ELR (cell line): ENCODE measurements at regions not wholly inside any gene's neighbourhood (a gene's known extent, or its start where the extent isn't known, plus 50 kb on each side); places are given as distances from the start of the nearest gene placed in this dataset.

ENCODE experiments used
- DNase-seq: peaks from one replicate; pipeline ENCODE4 v3.0.0-alpha.2; 2015; ENCODE audit warnings: low read depth

GRCh38 chr3:73745526-73746191 is 120.9 kb upstream of the PDZRN3 start:
- DNase-seq = no peak

DNA sequence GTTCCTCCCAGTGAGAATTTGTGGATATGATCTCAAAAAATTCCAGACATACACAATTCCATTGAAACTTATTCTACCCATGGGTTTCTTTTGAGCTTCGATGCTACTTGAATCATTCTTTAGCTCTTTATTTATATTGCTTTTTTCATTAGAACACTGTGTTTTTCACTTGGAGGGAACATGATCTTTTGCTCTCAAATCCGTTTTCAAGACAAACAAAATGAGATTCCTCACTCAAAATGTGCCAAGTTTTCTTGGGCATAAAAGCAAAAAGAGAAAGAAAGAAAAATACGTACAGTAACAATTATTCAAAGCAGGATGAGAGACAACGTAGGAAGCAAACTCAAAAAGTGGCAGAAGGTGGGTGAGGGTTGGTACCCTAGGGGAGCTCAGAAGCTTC is 118.8 kb upstream of the PDZRN3 start:
- no peak for DNase-seq

DNA sequence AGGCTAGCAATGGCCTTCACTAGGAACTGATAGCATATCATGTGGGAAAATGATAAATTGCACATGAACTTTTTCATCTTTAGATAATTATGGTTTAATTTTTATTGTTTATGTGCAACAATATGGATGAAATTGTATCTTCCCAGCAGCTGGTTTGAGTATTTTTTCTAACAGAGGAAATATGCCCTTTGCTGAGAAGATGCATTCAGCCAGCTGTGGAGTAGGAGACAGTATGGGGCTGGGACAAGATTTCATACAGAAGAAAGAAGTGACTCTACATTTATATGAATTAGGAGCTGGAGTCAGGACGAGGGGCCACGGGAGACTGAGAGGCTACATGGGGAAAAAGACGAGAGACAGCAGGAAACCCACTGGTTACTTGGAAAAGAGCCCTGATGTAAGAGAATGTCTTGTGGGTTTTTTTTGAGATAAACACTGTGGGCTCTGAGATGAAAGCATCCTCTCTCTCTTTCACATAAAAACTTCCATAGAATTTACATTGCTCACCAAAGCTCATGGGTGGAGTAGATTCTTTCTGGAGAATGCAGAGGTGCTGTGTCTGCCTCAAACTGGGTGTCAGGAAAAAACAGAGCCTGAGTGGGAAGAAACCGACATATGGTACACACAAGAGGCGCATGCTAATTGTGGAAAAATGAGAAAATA is 115.2 kb upstream of the PDZRN3 start:
- peak; percentile 12 for DNase-seq

GRCh38 chr3:73738711-73739110 is 114.0 kb upstream of the PDZRN3 start:
- no peak for DNase-seq

GRCh38 chr3:73734211-73735089 is 109.7 kb upstream of the PDZRN3 start:
- DNase-seq = no peak

DNA sequence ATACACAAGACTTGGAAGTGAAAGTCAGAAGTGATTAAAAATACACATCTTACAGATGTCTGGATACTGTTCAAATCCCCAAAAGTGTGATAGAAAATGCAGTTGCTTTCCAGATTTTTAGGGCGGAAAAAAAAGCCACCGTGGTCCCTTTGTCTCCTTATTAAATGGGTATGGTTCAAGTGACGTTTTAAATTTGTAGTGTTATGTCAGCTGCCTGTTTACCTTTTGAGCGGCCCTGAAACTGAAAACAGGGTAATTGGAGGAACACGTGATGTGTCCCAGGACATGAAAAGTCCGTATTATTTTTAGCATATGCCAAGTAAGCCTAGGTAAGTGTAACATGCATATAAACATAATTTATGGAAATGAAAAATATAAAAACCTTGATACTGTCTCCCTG is 109.0 kb upstream of the PDZRN3 start:
- no peak for DNase-seq

- no peak for DNase-seq
Observed at GRCh38 chr3:73729969-73730440, 105.3 kb upstream of the PDZRN3 start.

- DNase-seq = peak; percentile 2
Observed at GRCh38 chr3:73727854-73728253, 103.1 kb upstream of the PDZRN3 start.

DNA sequence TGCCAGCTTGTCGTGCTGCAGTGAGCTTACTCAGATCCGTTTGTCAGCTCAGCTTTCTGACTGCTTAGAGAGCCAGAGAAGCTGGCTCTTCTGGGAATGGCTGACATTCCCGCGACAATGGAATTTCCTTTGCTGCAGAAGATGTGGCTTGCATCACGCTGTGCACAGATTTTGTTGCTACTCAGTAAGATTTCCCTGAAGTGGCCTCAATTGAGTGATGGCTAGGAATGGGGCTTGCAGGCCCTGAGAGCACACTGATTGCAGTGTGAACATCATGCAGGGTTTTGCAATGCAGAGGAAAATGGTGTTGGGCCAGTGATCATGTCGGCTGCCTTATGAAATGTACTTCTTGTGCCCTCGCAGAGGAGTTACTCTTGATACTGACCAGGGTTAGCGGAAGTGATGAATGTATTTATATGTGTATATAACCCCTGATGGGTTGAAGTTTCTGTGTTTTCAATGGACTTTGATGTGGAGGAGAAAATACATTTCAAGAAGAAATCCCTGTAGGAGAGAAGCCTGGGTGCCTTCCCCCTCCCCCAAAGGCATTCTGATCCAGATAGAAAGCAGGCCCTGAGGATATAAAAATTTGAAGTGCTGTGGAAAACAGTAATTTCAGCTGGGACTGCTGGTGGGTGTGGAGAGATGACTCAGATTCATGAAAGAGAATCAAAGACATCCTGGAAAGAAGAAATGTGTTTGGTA is 102.5 kb upstream of the PDZRN3 start:
- peak; percentile 44 for DNase-seq

DNA sequence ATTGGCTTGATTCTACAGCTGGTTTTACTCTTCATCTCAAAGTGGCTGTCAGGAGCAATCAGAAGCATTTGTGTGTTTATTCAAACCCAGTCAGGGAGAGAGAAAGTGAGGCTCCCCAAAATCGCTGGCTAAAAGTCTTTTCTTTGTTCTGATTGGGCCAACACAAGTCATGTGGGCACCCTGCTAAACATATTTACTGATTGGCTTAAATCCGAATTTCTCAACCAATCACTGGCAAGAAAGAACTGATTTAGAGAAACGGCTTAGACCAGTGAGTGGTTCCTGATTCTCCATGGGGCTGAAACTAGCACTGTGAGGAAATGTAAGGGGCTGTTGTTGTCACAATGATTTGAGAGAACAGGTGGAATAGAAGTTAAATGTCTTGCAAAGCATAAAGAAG is 98.9 kb upstream of the PDZRN3 start:
- DNase-seq = no peak

DNA sequence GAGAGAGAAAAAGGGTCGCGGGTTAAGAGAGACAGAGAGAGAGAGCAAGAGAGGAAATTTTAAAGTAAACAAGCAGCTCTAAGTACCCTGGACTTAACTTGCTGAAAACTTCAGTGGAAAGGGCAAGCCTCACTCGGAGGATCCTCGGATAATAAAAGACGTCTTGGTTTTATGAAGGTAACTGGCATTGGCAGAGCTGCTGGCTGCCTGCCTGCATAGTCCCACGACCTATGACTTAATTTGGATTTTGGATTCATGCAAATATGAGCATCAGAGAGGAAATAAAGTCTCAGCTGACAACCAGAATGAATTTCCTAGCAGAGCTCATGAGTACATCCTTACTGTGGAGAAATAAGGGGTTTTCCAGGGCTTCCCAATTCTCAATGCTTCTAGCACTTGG is 95.1 kb upstream of the PDZRN3 start:
- DNase-seq = peak; percentile 1

DNA sequence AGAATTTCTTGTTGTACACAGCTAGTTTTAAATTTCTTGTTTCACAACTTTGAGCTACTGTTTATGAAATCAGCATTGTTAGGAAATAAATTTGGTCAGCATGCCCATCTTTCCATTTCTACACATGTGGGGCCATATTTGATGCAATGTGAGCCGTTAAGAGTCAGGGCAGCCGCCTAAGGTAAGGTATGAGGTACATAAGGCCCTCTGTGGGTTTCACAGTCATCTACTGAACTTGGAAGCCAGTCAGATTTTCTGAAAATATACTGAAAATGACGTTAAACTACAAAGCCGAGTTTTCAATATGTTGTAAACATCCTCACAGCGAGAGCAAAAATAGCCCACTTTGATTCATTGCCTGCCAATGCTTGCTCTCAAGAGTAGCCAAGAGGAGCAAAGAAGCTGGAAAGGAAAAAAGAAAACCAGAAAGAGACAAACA is 94.7 kb upstream of the PDZRN3 start:
- no peak for DNase-seq

DNA sequence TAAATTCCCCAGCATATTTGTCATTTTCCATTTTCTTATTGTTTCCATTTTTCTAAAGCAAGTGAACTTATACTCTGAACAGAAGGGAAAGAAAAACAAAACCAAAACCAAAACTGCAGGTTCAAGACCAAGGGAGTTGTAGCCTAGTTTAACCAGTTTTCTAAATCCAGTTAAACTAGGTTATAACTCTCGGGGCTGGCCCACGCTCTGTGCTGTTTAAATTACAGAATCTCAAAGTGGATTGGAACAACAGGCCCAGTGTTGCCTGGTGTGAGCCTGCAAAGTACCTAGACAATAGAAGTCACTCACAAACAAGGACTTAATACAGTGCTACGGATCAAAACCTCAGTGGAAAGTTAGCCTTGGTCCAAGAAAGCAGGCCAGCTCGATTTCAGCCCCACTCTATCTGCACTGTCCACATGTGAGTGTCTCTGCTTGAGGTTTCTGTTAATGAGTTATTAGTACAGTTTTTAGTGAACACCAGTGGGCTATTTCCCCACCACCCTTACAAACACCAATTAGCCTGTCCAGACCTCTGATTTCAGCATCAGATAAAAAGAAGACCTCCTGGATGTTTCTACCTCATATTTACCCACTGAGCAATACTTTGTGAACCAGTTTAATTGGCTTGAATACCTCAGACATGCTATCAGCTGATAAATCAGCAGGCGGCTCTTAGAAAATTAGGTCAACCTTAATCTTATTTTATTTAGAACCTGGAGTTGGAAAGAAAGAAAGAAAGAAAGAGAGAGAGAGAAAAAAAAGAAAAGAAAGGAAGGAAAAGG is 93.8 kb upstream of the PDZRN3 start:
- DNase-seq = no peak

GRCh38 chr3:73716418-73716817 is 91.7 kb upstream of the PDZRN3 start:
- peak; percentile 50 for DNase-seq

GRCh38 chr3:73710340-73710739 is 85.6 kb upstream of the PDZRN3 start:
- DNase-seq = no peak

- no peak for DNase-seq
Observed at GRCh38 chr3:73709712-73710111, 85.0 kb upstream of the PDZRN3 start.

- no peak for DNase-seq
Observed at GRCh38 chr3:73708956-73709355, 84.2 kb upstream of the PDZRN3 start.

DNA sequence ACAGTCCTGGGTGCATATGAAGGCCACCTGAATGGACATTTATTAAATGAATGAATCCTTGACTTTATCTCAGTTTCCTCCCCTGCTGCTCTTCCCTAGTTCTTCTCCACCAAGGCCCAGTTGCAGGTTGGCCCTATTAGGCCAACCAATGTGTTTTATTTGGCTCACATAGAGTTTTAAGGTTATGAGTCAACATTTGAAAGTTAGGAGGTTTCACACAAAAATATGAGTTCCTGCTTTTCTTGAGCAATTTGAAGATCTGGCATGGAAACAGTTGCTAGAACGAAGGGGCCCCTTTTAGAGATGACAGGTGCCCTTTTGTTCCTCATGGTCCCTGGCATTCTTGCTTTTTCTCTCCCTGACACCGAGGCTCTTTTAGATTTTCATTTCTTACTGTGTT is 83.0 kb upstream of the PDZRN3 start:
- DNase-seq = no peak

DNA sequence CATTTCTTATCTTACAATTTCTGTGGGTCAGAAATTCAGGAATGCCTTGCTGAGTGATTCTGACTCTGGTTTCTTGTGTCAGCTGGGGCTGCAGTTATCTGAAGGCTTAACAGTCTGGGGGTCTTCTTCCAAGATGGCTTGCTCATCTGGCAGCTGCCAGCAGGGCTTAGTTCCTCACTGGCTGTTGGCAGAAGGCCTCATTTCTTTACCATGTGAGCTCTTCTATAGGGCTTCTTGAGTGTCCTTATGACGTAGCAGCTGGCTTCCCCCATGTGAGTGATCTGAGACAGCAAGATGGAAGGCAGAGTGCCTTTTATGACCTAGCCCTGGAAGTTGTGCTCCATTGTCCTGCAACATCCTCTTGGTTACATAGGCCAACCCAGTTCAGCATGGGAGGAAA is 82.0 kb upstream of the PDZRN3 start:
- no peak for DNase-seq

DNA sequence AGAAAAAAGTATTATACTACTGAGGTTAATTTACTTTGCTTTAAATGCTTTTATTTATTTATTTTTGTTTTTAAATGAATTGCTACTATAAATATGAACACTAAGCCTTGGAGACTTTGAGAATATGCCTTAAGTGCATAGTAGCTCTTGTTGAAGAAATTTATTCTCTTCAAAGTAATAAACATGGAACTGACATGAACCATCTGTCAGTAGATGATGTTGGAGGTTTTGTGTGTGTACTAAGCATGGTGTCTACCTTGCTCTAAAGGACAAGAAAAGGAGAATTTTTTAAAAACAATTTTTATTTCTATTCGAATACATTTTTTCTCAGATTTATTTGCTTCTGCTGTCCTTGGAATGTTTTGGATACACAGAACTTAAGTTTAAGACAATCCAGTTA is 81.1 kb upstream of the PDZRN3 start:
- DNase-seq = no peak

- DNase-seq = no peak
Observed at GRCh38 chr3:73699327-73699726, 74.6 kb upstream of the PDZRN3 start.
